GM12878 (cell line): ENCODE measurements at regions not wholly inside any gene's neighbourhood (a gene's known extent, or its start where the extent isn't known, plus 50 kb on each side); places are given as distances from the start of the nearest gene placed in this dataset.

Source experiments
- ATAC-seq: fragments of 200-7000 bp; cut with Tn5 transposase; 3 replicates; pipeline ENCODE4 v1.9.1; 2020; ENCODE audit warnings: mild to moderate bottlenecking, moderate library complexity
- BruUV-seq: library from RNA; stranded (reverse); fragments of 400-500 nt; replicated peaks from 2 replicates; lab custom pipeline; 2021; lab: Mats Ljungman, UMichigan
- CTCF ChIA-PET: fragments of 300-600 bp; sonication (Branson Sonifier 250); formaldehyde crosslinking; extraction: SDS; loops from one replicate; lab custom pipeline; 2021; ENCODE audit warnings: inconsistent platforms; lab: Yijun Ruan, JAX
- POLR2A ChIA-PET: fragments of 350-600 bp; formaldehyde crosslinking; extraction: SDS; loops from one replicate; lab custom pipeline; 2021; ENCODE audit warnings: inconsistent platforms; lab: Charles Lee
- RAD21 ChIA-PET: fragments of 300-600 bp; sonication (Branson Sonifier 250); formaldehyde crosslinking; loops from one replicate; lab custom pipeline; 2023; ENCODE audit warnings: antibody characterized with exemption; ENCODE audit not compliant: unreplicated experiment; lab: Charles Lee
- SMC1A ChIA-PET: fragments of 300-600 bp; sonication (Branson Sonifier 250); formaldehyde crosslinking; loops from one replicate; lab custom pipeline; 2023; ENCODE audit not compliant: unreplicated experiment, uncharacterized antibody; lab: Charles Lee
- DNase-seq: peaks from one replicate; pipeline ENCODE4 v3.0.0-alpha.2; 2011; ENCODE audit warnings: low read depth, low spot score
- FAIRE-seq: peaks from 3 replicates; lab custom pipeline; 2011; peaks lifted over from hg19 to GRCh38; lab: Jason Lieb, UNC
- H2AFZ ChIP-seq: 2 replicates; pipeline ENCODE4 v1.6.0; 2011; ENCODE audit warnings: low read depth, low read length, control low read depth; ENCODE audit not compliant: control insufficient read depth
- H3K27ac ChIP-seq: 2 replicates; pipeline ENCODE4 v1.5.1; 2011; ENCODE audit warnings: control low read depth; ENCODE audit not compliant: control insufficient read depth, insufficient read depth
- H3K27me3 ChIP-seq, 2 experiments: replicated peaks in 1 of 2; 2 replicates each; pipeline versions ENCODE4 v1.6.0 to v1.6.1; 2011; ENCODE audit warnings: low read length in 1 of 2; ENCODE audit not compliant: control insufficient read depth in 2 of 2, insufficient read depth in 2 of 2
- H3K36me3 ChIP-seq, 2 experiments: 2 replicates each; pipeline ENCODE4 v1.5.1; 2011; ENCODE audit warnings: low read length in 1 of 2; ENCODE audit not compliant: control insufficient read depth in 2 of 2, insufficient read depth in 2 of 2
- H3K4me1 ChIP-seq: 2 replicates; pipeline ENCODE4 v1.6.1; 2011; ENCODE audit warnings: mild to moderate bottlenecking, low read length, moderate library complexity, mixed read lengths; ENCODE audit not compliant: control insufficient read depth, insufficient read depth
- H3K4me2 ChIP-seq: 2 replicates; pipeline ENCODE4 v1.6.0; 2011; ENCODE audit warnings: control low read depth; ENCODE audit not compliant: control insufficient read depth, insufficient read depth
- H3K4me3 ChIP-seq: fragments of 200-600 bp; sonication (generic); 2 replicates; pipeline ENCODE4 v1.5.1; 2016
- H3K79me2 ChIP-seq: 2 replicates; pipeline ENCODE4 v1.6.0; 2011; ENCODE audit warnings: low read length; ENCODE audit not compliant: control insufficient read depth, insufficient read depth
- H3K9ac ChIP-seq: 2 replicates; pipeline ENCODE4 v1.8.0; 2011; ENCODE audit warnings: low read length, control low read depth, mixed read lengths; ENCODE audit not compliant: control insufficient read depth, insufficient read depth
- H3K9me3 ChIP-seq: replicated peaks from 3 replicates; pipeline ENCODE4 v1.5.1; 2011; ENCODE audit warnings: mild to moderate bottlenecking, low read length; ENCODE audit not compliant: control insufficient read depth, insufficient read depth
- H4K20me1 ChIP-seq: 2 replicates; pipeline ENCODE4 v1.6.0; 2011; ENCODE audit not compliant: control insufficient read depth, insufficient read depth
- ASH2L ChIP-seq: fragments of 300-600, 200-600 bp; sonication (generic); IDR thresholded peaks from 2 replicates; pipeline ENCODE4 v1.6.1; 2017; ENCODE audit warnings: low read depth, mild to moderate bottlenecking, borderline replicate concordance
- ATF2 ChIP-seq: IDR thresholded peaks from 2 replicates; pipeline ENCODE4 v1.6.1; 2012; ENCODE audit warnings: low read length, inconsistent platforms
- CBX3 ChIP-seq: fragments of 200-600 bp; sonication (generic); IDR thresholded peaks from 2 replicates; pipeline ENCODE4 v1.6.1; 2016; ENCODE audit warnings: low read depth, borderline replicate concordance
- CREB1 ChIP-seq: IDR thresholded peaks from 2 replicates; pipeline ENCODE4 v1.6.1; 2012; ENCODE audit warnings: low read depth, mild to moderate bottlenecking, inconsistent platforms
- EGR1 ChIP-seq, 2 experiments: IDR thresholded peaks; 1 replicate in 1 of 2; 2 replicates in 1 of 2; pipeline ENCODE4 v1.6.1; 2011 to 2012; ENCODE audit warnings: low read depth in 2 of 2, low read length in 2 of 2, borderline replicate concordance in 1 of 2, mild to moderate bottlenecking in 1 of 2, moderate library complexity in 1 of 2
- IKZF1 ChIP-seq: fragments of 450-650 bp; conservative IDR thresholded peaks from 2 replicates; pipeline ENCODE4 v1.6.1; 2017; ENCODE audit warnings: antibody characterized with exemption, mild to moderate bottlenecking
- JUND ChIP-seq: IDR thresholded peaks from 2 replicates; pipeline ENCODE4 v1.6.1; 2012; ENCODE audit warnings: low read depth, mild to moderate bottlenecking, low read length, improper control_type of control experiment, moderate library complexity
- MXI1 ChIP-seq: fragments of 150-350 bp; IDR thresholded peaks from 2 replicates; pipeline ENCODE4 v1.6.1; 2011; ENCODE audit warnings: low read depth, mild to moderate bottlenecking, inconsistent platforms, low read length, improper control_type of control experiment
- MYC ChIP-seq: IDR thresholded peaks from 2 replicates; pipeline ENCODE4 v1.6.1; 2011; ENCODE audit warnings: mild to moderate bottlenecking, low read length, moderate library complexity, inconsistent platforms; ENCODE audit not compliant: insufficient read depth, insufficient replicate concordance, insufficient read length, severe bottlenecking
- RELA ChIP-seq: fragments of 450-650 bp; IDR thresholded peaks from 2 replicates; pipeline ENCODE4 v1.8.0; 2014; ENCODE audit warnings: borderline replicate concordance; ENCODE audit not compliant: partially characterized antibody
- TAF1 ChIP-seq: IDR thresholded peaks from 2 replicates; pipeline ENCODE4 v1.6.1; 2011; ENCODE audit warnings: mild to moderate bottlenecking, low read depth, low read length, borderline replicate concordance
- TBL1XR1 ChIP-seq: IDR thresholded peaks from 2 replicates; pipeline ENCODE4 v1.6.1; 2012; ENCODE audit warnings: low read depth, low read length, improper control_type of control experiment
- WGBS: methylation state at CpG from one replicate; pipeline ENCODE4 v1.1.6; 2016; ENCODE audit warnings: low lambda C conversion rate; ENCODE audit not compliant: insufficient replicate concordance, insufficient coverage; ENCODE audit errors: missing lambda C conversion rate; 5-methylcytosine and 5-hydroxymethylcytosine counted together
- in situ Hi-C: fragments of 300-500 bp; cut with MboI; formaldehyde crosslinking; loops from 9 replicates; pipeline ENCODE4 v1.14.3; 2018; ENCODE audit warnings: mixed read lengths
- intact Hi-C: fragments of 100-400 bp; cut with micrococcal nuclease; formaldehyde crosslinking; loops from one replicate; pipeline ENCODE4 v1.14.2; 2022; ENCODE audit not compliant: unreplicated experiment

GRCh38 chr6:156347246-156347645 is 429.9 kb upstream of the ARID1B start (continued):
- no peak for TF ChIP-seq ATF2
- no peak for TF ChIP-seq MYC
- no peak for TF ChIP-seq EGR1 (IDR thresholded peaks at IDR 0.05; ENCODE audit: borderline replicate concordance in 1 of 2, low read depth in 2 of 2, low read length in 2 of 2)
- no peak for TF ChIP-seq ASH2L

- Histone ChIP-seq H3K27me3 (peaks cover 0 to 14% of the 10 kb centered on the region in 2 experiments; a peak in 2 of 4 replicates), H3K4me3 (no peak overlapping the region), H3K9ac (no peak overlapping the region), H2AFZ (no peak overlapping the region), H3K36me3 (no peaks in the 10 kb centered on the region), H3K79me2 (no peaks in the 10 kb centered on the region), H3K27ac (no peak overlapping the region), H3K9me3 (no peaks in the 10 kb centered on the region), H4K20me1 (no peaks in the 10 kb centered on the region), H3K4me2 (no peak overlapping the region), H3K4me1 (no peaks in the 10 kb centered on the region)
- RAD21 ChIA-PET: no interaction called here
- no TSS peak for BruUV-seq
- intact Hi-C loops: no loop called here
- in situ Hi-C loops: no loop called here
- 45% methylated on average over 7 of the region's 7 CpGs for WGBS
- ATAC-seq (no peak), FAIRE-seq (no peak), DNase-seq (no peak)
- POLR2A ChIA-PET: interaction anchor here (0.6 kb wide), 1 partner anchor 1691 kb away, joined by 3 read pairs; no protein-coding TSS in a partner anchor
- SMC1A ChIA-PET: no interaction called here
- CTCF ChIA-PET: no interaction called here
- TF ChIP-seq CREB1 (no peak), IKZF1 (no peak), TAF1 (no peak), CBX3 (no peak), JUND (no peak), TBL1XR1 (no peak), RELA (no peak), MXI1 (no peak)
Measured at GRCh38 chr6:156345700-156346099, 431.5 kb upstream of the ARID1B start.
